HG03558 (cell line): ENCODE measurements at regions not wholly inside any gene's neighbourhood (a gene's known extent, or its start where the extent isn't known, plus 50 kb on each side); places are given as distances from the start of the nearest gene placed in this dataset.
"Not testable (repeated sequence)": the region's sequence is repeated elsewhere in the genome, so short reads cannot be mapped to it uniquely, and the experiment has no call there.

Experiments
- ATAC-seq: cut with Tn5 transposase; IDR thresholded peaks from one replicate; pipeline ENCODE4 v1.9.1; 2021; ENCODE audit warnings: moderate number of reproducible peaks; ENCODE audit not compliant: unreplicated experiment; ENCODE audit errors: extremely low read depth

DNA sequence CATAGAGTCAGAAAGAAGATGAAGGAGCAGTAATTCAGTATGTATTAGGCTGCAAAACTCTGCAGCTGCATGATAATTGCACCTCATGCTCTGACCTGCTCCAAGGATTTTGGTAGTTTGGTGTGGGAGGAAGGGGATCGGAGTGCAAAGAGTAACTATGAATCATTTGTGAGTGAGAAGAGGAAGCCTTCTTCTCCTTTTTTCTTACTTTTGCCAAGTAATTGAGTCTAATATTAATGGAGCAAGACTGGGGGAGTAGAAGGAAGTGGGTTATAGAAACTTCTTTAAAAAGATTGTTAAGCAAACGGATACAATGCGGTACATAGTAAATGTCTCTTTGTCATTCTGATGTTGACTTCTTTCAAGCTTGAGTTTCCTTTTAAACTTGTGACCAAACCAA, 276.5 kb downstream of the EDEM1 start:
- no peak for ATAC-seq

DNA sequence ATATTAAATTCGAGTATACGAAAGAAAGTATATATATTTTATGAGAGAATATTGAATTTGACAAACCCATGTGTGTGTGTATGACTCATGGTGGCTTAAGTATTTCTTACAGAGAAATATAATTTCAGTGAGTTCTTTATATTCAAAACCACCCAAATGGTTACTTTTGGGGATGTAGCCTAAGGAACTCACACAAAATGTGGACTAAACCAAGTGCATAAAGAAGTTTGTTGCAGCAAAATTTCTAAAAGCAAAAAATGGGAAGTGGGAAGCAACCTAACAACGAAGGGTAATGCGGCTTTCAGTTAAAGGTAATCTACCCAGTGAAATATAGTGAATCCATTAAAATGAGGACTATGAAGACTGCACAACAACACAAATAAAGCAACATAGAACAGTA, 277.1 kb downstream of the EDEM1 start:
- ATAC-seq = no peak

DNA sequence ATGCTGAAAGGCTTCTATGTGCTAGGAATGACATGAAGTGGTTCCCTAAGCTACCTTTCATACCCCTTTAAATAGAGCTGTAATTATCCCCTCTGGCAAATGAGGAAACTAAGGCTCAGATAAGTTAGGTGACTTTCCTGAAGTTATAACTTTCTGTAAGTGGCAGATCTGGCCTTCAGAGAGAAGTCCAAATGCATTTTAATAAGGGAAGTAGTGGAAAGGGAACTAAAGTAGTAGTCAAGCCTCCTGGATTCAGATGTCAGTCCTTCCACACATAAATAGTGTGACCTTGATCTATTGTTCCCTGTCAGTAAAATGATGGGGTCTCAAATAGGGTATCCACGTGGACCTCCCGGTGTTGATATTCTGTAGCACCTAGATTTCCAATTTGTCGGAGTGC, 277.7 kb downstream of the EDEM1 start:
- ATAC-seq = no peak

DNA sequence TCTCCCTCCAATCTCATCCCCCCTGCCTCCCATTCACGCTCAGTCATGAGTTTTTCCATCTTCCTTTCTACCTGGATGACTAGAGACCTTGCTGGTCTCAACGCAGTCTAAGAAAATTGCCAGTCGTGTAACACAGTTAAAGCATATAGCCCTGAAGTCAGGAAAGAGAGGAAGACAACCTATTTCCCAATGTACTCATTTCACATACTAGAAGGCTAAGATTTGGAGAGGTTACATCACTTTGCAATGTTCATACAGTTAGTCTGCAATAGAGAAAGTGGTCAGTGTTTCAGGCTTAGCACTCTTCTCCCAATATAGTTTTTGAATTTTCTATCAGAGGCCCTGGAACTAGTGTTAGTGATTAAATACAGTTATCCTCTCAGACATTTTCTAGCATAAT, 278.6 kb downstream of the EDEM1 start:
- no peak for ATAC-seq

DNA sequence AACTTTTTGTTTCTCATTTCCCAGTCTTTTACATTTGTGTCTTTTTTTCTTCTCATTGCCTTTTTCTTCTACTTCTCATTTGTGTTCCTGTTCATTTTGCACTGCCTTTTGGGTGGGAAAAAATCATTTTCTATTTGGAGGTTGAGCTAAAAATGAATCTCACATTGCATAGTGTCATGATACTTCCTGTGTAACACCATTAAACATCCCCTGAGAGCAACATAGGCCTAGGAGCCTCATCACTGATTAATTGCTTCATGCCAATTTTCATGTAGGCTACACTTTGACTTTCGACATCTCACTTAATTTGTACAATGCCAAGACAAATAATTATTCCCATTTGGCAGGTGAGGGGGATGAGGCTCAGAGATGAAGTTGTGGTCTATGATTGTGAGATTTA, 279.2 kb downstream of the EDEM1 start:
- ATAC-seq = no peak

DNA sequence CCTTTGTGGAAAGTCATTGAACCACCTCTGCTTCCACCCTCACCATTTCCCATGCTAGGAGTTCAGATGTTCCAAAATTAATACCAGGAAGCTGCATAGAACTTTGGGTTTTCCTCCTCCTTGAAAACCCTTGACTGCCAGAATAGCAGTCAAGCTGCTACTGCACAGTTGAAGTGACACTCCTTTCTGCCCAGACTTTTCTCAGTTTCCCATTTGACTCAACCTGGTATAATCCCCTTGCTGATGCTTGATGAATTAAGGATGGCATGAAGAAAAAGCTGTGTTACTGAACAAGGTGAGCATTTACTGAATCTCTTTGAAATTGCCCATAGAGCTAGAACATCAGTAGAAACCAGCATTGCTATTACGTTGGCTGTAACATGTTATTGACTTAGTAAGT, 286.0 kb downstream of the EDEM1 start:
- ATAC-seq = no peak

DNA sequence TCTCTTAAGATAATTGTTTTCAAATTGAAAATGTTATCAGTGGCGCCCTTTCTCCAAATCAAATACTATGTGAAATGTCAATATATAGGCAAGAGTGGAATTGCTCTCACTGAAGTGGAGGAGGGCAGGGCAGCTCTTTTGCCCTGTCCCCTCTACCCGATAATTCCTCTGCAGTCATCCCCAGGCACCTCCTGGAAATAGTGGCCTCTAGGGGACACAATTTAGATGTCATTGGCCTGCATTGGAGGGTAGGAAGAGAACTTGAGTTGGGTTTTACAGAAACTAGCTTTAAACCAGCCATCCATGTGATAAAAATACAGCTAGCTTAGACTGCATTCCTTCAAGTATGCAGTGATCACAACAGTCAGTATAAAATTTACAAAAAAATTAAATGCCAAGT, 288.9 kb downstream of the EDEM1 start:
- no peak for ATAC-seq

DNA sequence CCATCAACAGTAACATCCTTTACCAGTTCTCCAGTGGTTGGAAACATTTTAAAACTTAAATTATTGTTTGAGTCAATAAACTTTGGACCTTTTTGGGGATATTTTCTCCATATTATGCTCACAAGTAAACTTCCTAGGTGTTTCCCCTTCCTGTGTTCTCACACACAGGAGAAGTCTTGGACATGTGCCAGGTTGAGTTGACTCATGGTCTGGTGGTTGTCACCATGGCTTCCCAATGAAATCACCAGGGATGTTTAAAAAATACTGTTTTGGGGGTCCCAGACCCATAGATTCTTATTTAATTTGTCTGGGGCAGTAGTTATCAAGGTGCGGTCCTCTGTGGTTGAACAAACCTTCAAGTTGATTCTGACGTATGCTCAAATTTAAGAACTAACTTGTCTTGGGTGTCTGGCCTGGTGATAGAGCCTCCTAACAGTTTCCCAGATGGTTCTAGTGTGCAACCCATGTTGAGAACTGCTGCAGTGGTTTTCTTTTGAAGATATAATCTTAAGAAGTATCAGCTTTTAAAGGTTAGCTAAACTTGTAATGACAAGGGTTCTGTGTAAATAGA, 291.8 kb downstream of the EDEM1 start:
- ATAC-seq = no peak

DNA sequence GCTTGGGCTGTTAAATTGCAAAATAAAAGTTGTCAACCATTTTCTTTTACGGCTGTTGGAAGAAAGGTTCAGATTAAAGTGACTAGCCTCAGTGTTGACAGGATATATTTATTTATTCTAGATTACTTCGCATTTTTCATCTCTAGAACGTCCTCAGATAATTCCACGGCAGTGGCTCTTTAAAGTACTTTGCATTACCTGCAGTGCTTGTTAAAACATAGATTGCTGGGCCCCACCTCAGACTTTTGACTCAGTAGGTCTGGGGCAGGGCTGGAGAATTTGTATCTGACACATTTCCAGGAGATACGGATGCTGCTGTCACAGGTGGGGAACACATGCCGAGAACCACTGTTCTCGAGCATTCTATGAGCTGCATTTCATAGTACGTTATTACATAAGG, 292.7 kb downstream of the EDEM1 start:
- ATAC-seq = no peak

DNA sequence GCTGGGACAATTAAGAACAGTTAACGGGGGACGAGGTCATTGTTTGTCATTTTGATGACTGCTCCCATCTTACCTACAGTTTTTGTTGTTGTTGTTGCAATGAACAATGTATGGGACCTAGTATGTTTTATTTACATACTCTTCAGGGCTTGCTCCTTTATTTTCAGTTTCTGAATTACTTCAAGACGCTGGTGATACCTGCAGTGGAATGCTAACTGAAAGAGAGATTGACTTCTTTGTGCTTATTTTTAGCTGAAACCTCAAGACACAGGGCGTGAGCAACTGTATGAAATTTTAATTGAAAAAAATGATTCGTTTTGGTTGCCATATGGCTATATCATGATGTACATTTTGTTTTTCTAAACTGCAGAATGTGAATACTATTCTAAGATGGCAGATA, 297.9 kb downstream of the EDEM1 start:
- ATAC-seq = no peak

DNA sequence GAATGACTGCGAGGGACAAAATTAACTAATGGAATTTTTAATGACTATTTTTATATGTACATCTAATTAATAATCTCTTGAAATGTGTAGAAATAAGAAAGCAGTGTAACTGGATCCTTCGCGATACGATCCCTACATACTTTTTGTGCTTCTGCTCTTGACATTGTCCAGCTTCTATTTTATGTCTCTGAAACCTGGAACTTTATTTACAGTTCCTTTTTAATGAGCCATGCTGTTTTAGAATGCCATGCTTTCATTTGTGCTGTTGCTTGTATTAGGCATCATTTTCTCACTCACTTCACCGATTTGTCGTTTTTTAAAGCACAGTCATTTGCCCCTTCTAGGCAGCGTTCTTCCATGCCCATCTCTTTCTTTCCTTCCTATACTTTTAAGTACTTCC, 301.3 kb downstream of the EDEM1 start:
- no peak for ATAC-seq

DNA sequence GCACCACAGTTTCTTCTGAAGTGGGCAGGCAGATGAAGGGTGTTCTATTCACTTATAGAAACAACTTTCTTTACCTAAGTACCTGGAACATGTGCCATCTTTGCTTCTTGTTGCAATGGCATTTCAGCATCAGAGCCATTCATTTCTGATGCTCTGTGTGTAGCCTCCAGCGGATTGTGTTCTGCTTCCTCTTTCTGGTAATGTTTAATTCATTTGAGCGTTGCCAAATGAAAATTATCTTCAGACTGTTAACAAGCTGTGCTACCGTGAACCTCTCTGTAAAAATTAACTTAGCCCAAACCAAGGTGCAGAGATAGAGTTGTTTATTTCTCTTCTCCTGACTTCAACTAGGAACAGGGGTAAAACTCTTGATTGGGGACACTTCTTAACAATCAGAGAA, 302.0 kb downstream of the EDEM1 start:
- ATAC-seq = peak; percentile 80

DNA sequence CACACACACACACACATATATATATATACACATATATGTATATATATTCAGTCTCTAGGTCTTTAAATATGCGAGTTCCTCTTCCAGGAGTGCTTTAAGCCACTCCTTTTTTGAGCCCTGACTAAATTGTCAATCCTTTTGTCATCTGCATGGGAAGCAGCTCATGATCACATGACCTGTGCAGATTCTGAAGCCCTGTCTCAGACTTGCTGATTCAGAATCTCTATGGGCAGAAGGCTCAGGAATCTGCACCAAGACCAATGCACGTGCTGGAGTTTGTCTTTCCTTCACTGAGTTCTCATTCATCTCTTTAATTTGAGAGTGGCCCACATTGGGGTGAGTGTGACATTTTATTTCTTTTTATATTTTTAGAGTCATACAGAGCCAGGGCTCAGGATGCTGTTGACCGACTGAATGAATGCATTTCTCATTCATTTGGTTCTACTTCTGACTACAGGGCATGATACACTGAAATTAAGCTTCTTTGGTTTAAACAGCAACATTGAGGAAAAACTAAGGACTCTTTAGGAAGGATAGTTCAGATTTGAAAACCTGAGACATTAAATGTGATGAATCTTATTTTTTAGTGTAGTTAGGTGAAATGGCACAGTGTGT, 307.5 kb downstream of the EDEM1 start:
- no peak for ATAC-seq

DNA sequence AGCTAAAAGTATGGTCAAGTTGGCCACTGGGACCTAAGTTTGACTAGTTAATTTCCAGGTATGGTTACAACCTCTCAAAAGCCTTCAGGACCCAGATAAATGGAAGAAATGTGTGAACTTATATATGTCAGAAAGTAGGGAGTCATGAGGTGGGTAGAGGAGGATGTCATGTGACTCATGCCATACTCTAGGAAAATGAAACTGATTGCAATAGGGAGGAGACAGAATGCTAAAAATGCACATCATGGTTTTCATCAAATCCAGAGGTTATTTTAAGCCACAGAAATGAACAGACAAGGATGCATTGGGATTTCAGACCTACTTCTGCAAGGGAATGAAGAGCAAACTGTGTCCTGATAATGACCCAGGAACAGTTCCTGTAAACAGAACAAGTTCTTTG, 310.0 kb downstream of the EDEM1 start:
- no peak for ATAC-seq

DNA sequence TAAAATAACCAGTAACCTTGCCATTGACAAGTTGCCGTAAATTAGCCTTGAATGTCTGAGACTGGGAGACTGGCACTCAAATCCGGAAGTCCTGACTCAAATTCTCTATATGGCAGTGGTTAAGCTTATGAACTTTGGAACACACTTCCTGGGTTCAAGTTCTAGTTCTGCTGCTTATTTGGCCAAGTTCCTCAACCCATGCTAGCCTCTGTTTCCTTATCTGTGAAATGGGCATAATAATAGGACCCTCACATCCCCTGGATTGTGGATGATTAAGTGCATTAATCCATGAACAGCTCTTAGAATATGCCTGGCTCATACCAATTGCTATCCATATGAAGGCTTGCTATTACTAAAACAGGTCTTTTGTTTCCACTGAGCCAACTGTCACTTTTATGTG, 311.5 kb downstream of the EDEM1 start:
- ATAC-seq = peak; percentile 8

DNA sequence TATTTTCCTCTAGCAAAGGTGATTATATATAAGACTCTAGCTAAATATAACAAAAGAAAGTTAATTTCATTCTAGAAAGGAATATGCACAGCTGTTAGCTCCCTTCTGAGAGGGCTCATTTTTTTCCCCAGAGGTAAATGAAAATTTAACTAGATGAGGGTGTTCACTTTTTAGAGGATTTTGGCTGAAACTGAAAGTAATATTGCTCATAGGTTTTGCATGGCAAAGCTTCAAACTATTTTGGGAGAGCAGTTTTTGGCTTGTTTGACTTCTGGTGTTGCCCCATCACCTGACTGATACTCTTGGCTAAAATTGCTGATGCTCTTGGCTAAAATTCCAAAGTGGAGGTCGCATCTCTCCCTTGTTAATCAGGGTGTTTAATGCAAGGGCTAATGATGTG, 311.9 kb downstream of the EDEM1 start:
- ATAC-seq = peak; percentile 90

DNA sequence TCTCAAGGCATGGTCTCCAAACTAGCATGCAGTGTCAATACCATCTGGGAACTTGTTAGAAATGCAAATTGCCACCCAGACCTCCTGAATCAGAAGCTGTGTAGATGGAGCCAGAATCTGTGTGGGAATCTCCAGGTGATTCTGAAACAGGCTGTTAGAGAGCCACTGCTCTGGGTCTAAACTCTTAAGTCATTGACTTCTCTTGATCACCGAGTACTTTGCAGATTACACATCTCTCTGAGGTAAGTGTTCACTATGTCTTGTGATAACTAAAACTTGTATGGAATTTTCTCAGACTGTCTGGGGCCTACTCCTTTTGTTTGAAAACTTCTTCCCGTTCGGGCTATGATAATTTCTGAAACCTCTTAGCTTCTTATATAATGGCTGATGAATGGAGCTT, 315.6 kb downstream of the EDEM1 start:
- no peak for ATAC-seq

DNA sequence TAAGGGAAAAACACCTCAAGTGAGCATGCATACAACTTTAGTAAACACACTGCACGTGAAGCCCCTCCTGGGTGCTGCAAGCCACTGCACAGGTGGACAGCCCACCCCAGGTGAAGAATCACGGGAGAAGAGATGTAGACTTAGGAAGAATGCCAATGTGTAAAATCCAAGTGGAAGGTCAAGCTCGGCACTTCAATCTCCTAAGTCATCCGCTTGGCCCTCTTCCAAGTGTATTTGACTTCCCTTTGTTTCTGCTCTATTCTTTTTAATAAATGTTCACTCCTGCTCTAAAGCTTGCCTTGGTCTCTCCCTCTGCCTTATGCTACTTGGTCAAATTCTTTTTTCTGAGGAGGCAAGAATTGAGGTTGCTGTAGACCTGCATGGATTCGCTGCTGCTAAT, 316.6 kb downstream of the EDEM1 start:
- no peak for ATAC-seq

DNA sequence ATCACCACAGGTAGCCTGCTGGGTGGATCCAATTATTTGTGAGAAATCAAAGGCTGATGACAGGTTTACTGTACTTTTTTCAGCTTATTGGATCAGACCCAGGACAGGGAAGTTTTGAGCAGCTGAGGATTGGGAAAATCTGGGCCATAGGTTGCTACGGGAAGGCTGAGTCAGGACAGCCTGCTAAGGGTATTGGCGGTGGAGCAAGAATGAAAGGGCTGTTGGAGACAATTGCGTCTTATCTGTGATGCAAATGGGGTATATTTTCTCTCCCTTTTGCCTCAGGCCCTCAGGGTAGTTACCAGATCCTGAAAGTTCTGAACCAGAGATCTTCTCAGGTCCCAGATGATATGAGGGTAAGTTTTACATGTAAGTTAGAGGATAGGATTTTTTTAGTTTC, 317.7 kb downstream of the EDEM1 start:
- no peak for ATAC-seq

DNA sequence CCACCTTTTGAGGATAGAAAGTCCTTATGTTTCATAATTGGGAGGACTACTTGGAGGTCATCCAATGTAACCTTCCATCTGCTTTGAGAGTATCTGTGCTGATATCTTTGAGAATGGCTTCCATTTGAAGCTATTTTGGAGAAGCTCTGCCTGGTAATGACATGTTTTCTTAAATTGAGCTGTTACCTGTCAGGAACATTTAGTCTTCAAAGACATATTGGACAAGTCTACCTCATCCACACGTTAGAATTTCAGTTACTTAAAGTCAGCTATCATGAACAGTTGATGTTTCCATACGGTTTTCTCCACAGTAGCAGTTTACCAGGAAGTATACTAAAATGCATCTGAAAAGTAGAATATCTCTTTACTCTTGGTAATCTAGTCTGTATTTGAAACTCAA, 318.5 kb downstream of the EDEM1 start:
- no peak for ATAC-seq

DNA sequence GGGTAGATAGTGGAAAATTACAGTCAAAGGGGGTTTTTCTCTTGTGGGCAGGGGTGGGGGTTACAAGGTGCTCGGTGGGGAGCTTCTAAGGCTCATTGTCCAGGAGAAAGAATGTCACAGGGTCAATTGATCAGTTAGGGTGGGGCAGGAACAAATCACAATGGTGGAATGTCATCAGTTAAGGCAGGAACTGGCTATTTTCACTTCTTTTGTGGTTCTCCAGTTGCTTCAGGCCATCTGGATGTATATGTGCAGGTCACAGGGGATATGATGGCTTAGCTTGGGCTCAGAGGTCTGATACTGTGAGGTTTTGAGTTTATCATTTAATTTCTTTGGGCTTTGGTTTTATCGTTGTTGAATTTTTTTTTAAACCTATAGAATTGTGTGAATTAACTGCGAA, 321.4 kb downstream of the EDEM1 start:
- ATAC-seq = not testable (repeated sequence)

DNA sequence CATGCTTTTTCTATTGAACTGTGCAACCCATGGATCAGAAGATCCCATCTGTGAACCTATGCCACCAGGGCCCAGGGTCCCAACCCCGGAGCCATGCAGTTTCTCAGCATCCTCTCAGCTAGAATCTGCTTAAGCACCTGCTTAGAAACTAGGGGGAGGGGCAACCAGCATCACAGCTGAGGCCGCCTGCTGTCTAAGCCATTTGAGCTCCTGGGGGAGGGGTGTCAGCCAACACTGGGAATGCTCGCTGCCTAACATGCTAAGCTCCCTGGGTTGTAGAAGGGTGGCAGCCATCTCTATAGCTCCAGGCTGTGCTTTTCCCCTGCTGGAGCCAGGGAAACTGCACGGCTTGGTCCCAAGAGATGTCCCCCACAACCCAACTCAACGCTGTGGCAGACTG, 322.8 kb downstream of the EDEM1 start:
- no peak for ATAC-seq

DNA sequence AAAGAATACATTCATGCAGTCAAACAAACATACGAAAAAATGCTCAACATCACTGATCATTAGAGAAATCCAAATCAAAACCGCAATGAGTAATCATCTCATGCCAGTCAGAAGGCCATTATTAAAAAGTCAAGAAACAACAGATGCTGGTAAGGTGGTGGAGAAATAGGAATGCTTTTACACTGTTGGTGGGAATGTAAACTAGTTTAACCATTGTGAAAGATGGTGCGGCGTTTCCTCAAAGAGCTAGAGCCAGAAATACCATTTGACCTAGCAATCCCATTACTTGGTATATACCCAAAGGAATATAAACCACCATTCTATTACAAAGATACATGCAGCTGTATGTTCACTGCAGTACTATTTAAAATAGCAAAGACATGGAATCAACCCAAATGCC, 330.4 kb downstream of the EDEM1 start:
- no peak for ATAC-seq
